ENCODE measurements at regions not wholly inside any gene's neighbourhood (a gene's known extent, or its start where the extent isn't known, plus 50 kb on each side); places are given as distances from the start of the nearest gene placed in this dataset.

- DNase-seq (ENCODE audit: low read depth in 3 of 3, low spot score in 1 of 3) = no peak
These were observed 382.1 kb downstream of the BRINP1 start for GRCh38 chr9:118987167-118987566.

DNA sequence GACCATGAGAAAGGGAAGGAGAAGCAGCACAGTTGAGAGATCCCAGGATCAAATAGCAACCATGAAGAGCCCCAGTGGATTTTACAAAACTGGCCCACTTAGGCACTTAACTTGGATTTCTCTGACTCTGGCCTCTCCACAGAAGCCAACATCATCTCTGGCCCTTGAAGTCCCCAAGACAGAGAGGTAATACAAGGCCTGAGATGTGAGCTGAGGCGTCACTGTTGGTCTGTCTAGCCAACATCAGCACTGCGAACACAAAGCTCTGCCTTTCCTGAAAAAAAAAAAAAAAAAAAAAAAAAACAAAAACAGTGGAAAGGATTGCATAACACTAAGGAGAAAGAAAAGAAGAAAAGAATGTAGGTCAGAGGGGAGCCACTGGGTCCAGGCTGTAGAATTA, 378.3 kb downstream of the BRINP1 start:
- no peak for DNase-seq (ENCODE audit: low read depth in 3 of 3, low spot score in 1 of 3)

- DNase-seq (ENCODE audit: low read depth in 3 of 3, low spot score in 1 of 3) = no peak
These were observed 377.6 kb downstream of the BRINP1 start for GRCh38 chr9:118991366-118992285.

DNA sequence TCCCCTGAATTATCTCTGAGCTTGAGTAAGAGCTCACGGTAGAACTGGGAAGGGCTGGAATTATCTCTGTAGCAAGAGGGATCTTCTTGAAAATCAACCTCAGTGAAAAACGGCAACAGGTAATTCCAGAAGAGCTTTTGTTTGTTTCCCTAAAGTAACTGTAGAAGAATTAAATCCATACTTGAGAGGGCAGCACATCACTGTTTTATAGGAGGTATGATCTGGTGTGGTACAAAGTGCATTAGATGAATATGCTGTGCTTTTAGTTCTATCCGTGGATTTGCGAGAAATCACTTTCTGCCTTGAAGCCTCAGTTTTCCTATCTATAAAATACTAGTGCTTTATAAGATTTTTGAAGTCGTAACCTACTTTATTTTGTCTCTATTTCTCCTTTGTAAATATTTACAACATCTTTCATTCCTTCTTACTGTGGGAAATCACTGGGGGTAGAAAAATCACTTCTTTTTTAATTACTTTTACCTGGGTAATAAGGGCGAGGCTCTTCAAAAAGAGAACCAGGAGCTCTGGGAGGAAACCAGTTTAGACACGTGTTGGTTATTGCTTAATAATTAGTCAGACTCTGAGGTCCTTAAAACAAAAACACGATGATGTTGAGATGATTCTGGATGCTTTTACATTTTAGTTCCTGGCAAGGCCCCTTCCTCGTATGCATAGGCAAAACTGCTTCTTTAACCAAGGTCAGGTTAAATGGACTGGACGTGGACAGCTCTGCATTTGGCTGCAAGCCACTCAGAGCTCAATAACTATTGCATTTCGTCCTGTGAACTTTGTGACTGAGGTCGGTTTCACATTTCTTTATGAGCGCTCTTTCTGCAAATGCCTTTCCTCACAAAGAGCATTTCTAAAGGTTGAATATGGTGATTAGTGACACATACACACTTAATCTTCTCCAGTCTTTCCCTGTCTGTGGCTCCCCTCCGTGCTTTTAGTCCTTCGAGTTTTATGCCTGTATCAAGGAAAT, 376.1 kb downstream of the BRINP1 start:
- DNase-seq (ENCODE audit: low read depth in 3 of 3, low spot score in 1 of 3) = no peak

- no peak for DNase-seq (ENCODE audit: low read depth in 3 of 3, low spot score in 1 of 3)
These were observed 375.3 kb downstream of the BRINP1 start for GRCh38 chr9:118993965-118994364.

- DNase-seq (ENCODE audit: low read depth in 3 of 3, low spot score in 1 of 3) = no peak
These were observed 366.7 kb downstream of the BRINP1 start for GRCh38 chr9:119002491-119002890.

DNA sequence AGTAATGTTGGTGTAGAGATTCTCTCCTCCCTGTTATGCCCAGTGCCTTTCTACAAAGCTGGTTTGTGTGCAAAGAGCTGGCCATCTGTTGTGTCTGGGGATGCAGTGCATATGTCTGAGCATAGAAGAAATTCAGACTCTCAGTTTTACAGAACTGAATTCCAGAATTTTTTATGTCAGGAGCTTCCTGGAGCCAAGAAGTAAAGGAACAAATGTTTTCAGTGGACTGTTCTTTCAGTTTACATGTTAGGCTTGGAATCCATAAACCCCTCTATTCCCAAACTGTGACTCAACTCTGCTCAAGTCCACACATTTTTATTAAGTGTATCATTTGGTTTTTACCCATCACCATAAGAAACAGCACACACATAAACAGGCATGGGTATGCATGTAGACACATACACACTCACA, 366.0 kb downstream of the BRINP1 start:
- DNase-seq (ENCODE audit: low read depth in 3 of 3, low spot score in 1 of 3) = no peak

DNA sequence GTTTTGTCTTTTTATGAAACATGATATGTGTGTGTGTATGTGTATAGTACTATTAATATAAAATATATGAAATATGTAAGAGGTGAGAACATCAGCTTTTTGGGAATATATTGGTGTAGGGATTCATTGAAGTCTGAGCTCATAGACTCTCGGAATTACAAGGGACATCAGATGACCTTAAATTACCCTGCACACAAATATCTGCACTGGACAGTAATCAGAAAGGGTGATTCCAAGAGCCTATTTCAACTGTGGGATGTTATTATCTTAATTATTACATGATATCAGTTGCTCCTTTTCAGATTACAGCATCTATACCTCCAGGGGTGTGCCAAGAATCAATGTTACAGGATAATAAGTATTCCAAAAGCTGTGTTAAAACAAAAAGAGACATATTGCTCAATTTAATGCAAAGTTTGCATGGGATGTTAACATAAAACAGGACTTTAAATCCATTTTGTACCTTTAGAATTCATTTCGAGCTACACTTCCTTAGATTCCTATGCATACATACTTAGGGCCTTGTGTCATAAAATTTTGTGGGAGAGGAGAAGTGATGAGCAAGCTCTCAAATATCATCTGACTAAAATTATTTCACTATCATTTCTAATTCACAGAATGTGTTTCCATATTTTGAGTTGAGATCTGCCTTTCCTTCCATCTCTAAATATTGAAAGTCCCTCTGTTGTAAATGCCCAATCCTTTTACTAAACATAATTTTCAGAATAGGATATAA, 365.2 kb downstream of the BRINP1 start:
- no peak for DNase-seq (ENCODE audit: low read depth in 3 of 3, low spot score in 1 of 3)

GRCh38 chr9:119004618-119004990, 364.6 kb downstream of the BRINP1 start:
- DNase-seq (ENCODE audit: low read depth in 3 of 3, low spot score in 1 of 3) = no peak

DNA sequence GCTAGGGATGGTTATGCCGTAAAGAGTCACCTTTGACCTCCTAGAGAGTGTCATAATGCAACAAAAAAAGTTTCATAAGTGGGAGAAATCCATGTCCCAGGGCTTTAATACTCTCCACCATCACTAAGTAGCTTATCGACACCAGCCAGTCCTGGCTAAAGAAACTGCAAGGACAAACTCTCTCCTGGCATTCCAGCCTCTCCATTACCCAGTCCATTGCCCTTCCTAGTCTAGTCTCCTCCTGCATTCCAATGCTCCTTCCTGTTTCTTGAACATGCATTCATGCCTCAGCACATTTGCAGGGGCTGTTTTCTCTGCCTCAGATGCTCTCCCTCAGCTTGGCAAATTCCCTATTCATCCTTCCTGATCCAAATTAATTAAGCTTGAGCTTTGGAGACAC, 364.1 kb downstream of the BRINP1 start:
- DNase-seq (ENCODE audit: low read depth in 3 of 3, low spot score in 1 of 3) = no peak

DNA sequence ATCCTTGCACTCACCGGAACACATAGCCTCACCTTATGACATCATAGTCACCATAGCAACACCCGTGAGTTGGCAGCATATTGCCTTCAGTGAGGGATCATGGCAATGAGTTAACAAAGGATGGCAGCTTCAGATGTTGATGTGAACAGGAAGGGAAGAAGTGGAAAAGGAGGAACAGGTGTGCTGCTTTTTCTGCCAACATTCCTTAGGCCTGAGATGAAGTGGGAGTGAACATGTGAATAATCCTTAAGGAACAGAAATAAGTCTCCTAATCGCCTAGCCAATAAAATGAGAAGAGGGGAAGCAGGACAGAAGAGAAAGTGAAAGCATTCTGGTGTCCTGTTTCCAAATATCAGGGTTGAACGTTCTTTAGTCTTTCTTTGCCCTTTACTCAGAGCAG, 360.0 kb downstream of the BRINP1 start:
- DNase-seq (ENCODE audit: low read depth in 3 of 3, low spot score in 1 of 3) = no peak

GRCh38 chr9:119020284-119020683, 349.0 kb downstream of the BRINP1 start:
- DNase-seq (ENCODE audit: low read depth in 3 of 3, low spot score in 1 of 3) = no peak

GRCh38 chr9:119020730-119021333, 348.4 kb downstream of the BRINP1 start:
- DNase-seq (ENCODE audit: low read depth in 3 of 3, low spot score in 1 of 3) = no peak

- DNase-seq (ENCODE audit: low read depth in 3 of 3, low spot score in 1 of 3) = no peak
These were observed 343.1 kb downstream of the BRINP1 start for GRCh38 chr9:119026120-119026519.

DNA sequence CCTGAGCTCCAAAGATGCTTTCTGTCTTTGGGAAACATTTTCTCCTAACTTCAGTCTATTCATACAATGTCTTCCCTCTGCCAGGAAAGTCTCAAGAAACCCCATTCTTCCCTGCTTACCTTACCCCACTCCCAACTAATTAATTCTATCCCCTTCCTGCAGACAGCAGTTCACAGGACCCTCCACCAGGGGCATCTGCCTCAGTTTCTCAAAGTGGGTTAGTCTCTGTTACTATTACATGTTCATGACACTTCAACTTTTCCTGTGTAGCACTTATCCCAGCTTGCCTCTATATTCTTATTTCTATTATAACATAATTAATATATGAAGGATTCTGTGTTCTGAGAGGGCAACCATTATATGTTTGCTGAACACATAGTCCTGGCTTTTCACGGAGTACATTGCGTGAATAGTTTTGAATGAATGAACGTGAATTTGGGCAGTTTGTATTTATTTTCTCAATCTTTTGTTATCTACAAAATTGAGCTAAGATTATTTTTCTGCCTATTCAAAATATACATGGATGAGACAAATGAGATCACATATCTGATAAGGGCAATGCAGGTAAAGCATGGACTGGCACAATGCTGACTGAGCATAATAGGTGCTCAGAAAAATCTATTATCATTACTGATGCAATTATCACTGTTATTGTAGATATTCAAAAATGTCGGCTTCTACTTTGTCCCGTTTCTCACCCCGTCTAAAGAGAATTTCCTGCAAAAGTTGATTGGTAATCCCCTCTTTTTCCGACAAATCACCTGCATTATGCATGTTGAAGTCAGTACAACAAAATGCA, 341.1 kb downstream of the BRINP1 start:
- no peak for DNase-seq (ENCODE audit: low read depth in 3 of 3, low spot score in 1 of 3)

GRCh38 chr9:119029886-119030285, 339.3 kb downstream of the BRINP1 start:
- no peak for DNase-seq (ENCODE audit: low read depth in 3 of 3, low spot score in 1 of 3)

DNA sequence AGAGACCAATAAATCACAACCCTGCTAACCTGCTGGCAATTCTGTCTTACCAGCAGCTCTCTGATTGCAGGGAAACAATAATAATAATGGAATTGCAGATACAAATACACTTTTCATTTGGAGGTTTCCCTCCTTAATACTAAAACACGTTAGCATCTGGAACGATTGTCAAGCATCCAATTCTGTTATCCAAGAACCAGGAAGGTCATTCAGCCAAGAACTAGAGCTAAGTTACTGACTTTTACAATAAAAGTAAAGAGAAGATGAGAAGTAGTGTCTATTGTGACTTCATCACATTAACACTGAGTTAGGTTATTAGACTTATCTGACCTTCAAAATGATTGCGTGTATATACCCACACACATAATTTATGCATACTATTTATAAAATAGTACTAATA, 335.6 kb downstream of the BRINP1 start:
- DNase-seq (ENCODE audit: low read depth in 3 of 3, low spot score in 1 of 3) = no peak

DNA sequence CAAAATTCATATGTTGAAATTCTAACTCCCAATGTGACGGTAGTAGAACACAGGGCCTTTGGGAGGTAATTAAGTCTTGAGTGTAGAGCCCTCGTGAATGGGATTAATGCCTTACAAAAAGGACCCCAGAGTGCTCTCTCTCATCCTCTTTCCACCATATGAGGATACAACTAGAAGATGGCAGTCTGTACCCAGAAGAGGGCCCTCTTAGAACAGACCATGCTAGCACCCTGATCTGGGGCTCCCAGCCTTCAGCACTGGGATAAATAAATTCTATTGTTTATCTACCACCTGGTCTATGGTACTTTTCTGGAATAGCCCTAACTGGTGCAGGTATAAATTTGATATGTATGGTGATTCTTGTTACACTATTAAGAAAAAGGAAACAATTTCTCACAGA, 332.3 kb downstream of the BRINP1 start:
- no peak for DNase-seq (ENCODE audit: low read depth in 3 of 3, low spot score in 1 of 3)

- no peak for DNase-seq (ENCODE audit: low read depth in 3 of 3, low spot score in 1 of 3)
These were observed 325.2 kb downstream of the BRINP1 start for GRCh38 chr9:119043996-119044395.

DNA sequence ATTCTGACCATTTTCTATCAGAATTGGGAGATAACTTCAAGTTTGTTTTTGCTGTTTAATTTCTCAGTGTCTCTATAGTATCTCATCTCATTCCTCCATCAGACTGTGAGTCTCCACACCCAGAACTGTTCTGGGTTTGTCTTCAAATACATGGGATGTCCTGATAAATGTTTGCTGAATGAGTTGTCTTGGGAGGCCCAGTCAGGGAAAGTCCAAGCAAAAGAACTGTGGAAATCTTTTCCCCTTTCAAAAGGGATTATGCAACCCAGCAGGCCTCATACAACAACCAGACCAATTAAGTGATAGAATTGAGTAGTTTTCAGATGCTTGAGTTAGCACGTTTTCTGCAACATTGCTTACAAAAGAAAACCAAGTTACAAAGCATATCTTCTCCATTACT, 324.4 kb downstream of the BRINP1 start:
- DNase-seq (ENCODE audit: low read depth in 3 of 3, low spot score in 1 of 3) = no peak

Measured in stimulated activated CD4-positive, alpha-beta T cell treated with anti-CD3 and anti-CD28 coated beads, TNF-alpha, amount 100 ng/mL, for 1 hour (primary cell).